ENCODE measurements at regions not wholly inside any gene's neighbourhood (a gene's known extent, or its start where the extent isn't known, plus 50 kb on each side); places are given as distances from the start of the nearest gene placed in this dataset.

DNA sequence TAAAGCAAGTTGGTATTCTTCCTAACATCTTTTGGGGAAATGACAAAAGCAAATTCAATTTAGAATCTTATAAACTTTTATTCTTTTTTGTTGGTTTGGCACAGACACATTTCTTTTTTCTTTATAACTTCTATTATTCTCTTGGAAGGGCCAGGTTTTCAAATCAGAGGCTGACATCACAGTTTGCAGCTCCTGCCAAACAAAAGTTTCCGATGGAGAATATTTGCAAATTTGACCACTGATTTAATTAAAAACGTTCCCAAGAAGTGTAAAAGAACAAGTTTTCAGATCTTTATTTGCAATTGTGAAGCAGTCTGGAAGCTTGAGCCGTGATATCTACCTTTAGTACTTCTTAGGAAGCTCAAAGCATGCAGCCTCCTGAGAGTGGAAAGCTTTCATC, 53.8 kb upstream of the CD83 start:
- DNase-seq = no peak

DNA sequence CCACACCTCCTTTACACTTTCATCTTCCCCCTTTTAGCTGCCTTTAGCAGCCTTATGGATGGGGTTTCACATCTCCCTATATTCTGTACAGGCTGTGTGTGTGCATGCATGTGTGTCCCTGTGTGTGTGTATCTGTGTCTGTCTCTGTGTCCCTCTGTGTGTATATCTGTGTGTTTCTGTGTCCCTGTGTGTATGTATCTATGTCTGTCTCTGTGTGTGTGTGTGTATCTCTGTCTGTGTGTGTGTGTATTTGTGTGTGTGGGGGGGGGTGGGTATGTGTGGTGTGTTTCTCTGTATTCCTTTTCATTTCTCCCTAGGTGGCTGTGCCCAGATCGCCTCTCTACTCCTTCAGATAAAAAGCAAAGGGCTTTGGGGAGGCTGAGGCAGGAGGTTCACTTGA, 52.2 kb upstream of the CD83 start:
- DNase-seq = no peak

DNA sequence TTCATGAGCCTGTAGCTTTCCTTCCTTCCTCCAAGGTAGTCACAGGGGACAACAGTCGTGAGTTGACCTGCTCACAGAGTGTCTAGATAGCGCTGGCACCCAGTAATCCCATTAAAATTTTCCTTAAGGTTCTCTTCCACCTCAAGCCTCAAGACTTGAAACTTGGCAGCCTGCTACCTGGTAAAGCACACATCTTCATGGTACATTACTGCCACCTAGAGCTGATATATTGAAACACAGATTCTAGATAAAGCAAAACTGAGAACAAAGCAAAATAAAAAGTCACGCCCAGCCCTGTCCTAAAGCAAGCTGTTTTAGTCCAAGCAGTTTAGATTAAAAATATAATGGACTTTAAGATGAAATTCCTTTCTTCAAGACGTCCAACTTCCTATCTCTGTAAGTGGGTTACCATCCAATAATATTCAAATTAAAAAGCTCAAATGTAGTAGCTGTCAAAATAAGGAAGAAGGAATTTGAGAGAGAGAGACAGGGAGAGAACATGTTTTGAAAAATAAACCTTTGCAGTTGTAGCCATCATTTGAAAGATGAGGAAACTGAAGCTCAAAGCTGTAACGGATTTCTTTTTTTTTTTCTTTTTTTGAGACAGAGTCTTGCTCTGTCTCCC, 50.7 kb upstream of the CD83 start:
- DNase-seq = peak; percentile 71

DNA sequence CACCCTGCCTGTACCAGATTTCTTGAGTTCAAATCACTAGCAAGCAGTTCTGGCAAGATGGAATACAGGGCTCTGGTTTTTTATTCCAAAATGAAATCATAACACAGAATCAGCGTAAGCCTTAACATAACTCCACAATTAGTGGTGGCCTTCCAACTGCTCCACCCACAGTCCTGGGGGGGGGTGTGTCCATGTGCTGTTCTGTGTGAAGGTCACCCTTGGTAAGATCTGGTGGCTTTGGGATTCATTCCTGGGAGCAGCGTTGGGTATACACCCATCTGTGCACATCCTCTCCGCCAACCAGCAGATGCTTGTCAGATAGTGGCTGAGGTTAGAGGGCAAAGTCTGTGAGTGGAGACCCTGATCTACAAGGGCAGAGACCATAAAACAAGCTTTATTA, 49.9 kb upstream of the CD83 start:
- DNase-seq = no peak

Measured in renal pelvis (tissue), 1 donor.